VCaP (cell line): ENCODE measurements at regions not wholly inside any gene's neighbourhood (a gene's known extent, or its start where the extent isn't known, plus 50 kb on each side); places are given as distances from the start of the nearest gene placed in this dataset.

ENCODE experiments used
- H3K27ac ChIP-seq: fragments of 450-650 bp; 2 replicates; pipeline ENCODE4 v1.5.1; 2017
- CTCF ChIP-seq: fragments of 450-650 bp; conservative IDR thresholded peaks from 2 replicates; pipeline ENCODE4 v1.5.1; 2017; ENCODE audit warnings: mild to moderate bottlenecking, moderate library complexity

- no peak for TF ChIP-seq CTCF
- no peak overlapping the region for H3K27ac ChIP-seq
Observed at GRCh38 chr4:123120473-123120872, 198.1 kb upstream of the NUDT6 start.

GRCh38 chr4:123121241-123121907 is 199.0 kb upstream of the NUDT6 start:
- no peak overlapping the region for H3K27ac ChIP-seq
- no peak for TF ChIP-seq CTCF

GRCh38 chr4:123125477-123125876 is 203.1 kb upstream of the NUDT6 start:
- H3K27ac ChIP-seq, result no peak overlapping the region
- no peak for TF ChIP-seq CTCF

GRCh38 chr4:123127218-123127617 is 204.8 kb upstream of the NUDT6 start:
- peak; percentile 66 for TF ChIP-seq CTCF
- no peak overlapping the region for H3K27ac ChIP-seq

GRCh38 chr4:123127875-123128274 is 205.5 kb upstream of the NUDT6 start:
- no peak for TF ChIP-seq CTCF
- no peak overlapping the region for H3K27ac ChIP-seq

GRCh38 chr4:123133397-123134050 is 211.1 kb upstream of the NUDT6 start:
- no peak for TF ChIP-seq CTCF
- H3K27ac ChIP-seq, result no peak overlapping the region

- no peak overlapping the region for H3K27ac ChIP-seq
- TF ChIP-seq CTCF, result no peak
Observed at GRCh38 chr4:123144616-123145015, 222.2 kb upstream of the NUDT6 start.
